ENCODE measurements at regions not wholly inside any gene's neighbourhood (a gene's known extent, or its start where the extent isn't known, plus 50 kb on each side); places are given as distances from the start of the nearest gene placed in this dataset.

DNA sequence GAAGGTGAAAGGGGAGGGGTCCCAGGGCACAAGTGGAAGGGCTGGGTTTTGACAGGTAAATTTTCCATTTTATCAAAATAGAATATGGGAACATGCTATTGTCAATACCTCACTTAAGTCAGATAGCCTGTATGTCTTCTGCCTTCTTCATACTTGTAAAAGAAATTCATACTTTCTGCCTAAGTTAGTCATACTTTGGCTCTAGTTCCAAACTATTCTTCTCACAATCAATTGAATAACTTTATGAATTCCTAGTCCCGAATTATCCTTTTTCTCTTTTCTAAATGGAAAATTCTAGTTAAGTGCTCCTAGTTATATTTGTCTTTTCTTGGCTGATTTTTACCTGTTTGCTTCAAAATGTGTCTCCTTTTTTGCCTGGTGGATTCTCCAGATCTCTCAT, 271.4 kb downstream of the CSNK1G3 start:
- TF ChIP-seq, protein P1, sequence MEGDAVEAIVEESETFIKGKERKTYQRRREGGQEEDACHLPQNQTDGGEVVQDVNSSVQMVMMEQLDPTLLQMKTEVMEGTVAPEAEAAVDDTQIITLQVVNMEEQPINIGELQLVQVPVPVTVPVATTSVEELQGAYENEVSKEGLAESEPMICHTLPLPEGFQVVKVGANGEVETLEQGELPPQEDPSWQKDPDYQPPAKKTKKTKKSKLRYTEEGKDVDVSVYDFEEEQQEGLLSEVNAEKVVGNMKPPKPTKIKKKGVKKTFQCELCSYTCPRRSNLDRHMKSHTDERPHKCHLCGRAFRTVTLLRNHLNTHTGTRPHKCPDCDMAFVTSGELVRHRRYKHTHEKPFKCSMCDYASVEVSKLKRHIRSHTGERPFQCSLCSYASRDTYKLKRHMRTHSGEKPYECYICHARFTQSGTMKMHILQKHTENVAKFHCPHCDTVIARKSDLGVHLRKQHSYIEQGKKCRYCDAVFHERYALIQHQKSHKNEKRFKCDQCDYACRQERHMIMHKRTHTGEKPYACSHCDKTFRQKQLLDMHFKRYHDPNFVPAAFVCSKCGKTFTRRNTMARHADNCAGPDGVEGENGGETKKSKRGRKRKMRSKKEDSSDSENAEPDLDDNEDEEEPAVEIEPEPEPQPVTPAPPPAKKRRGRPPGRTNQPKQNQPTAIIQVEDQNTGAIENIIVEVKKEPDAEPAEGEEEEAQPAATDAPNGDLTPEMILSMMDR (IDR thresholded peaks at IDR 0.05; ENCODE audit: extremely low read depth in 1 of 2, insufficient read depth in 1 of 2, low read depth in 1 of 2, low read length in 2 of 2): no peak
- no peak for TF ChIP-seq GATA2 (IDR thresholded peaks at IDR 0.05; ENCODE audit: insufficient read depth, insufficient read length, low read depth, low read length)

Data from endothelial cell of umbilical vein (primary cell).